HG03135 (cell line): ENCODE measurements at regions not wholly inside any gene's neighbourhood (a gene's known extent, or its start where the extent isn't known, plus 50 kb on each side); places are given as distances from the start of the nearest gene placed in this dataset.

ENCODE experiments used
- ATAC-seq: cut with Tn5 transposase; IDR thresholded peaks from one replicate; pipeline ENCODE4 v1.9.1; 2021; ENCODE audit warnings: mild to moderate bottlenecking, moderate library complexity; ENCODE audit not compliant: unreplicated experiment

DNA sequence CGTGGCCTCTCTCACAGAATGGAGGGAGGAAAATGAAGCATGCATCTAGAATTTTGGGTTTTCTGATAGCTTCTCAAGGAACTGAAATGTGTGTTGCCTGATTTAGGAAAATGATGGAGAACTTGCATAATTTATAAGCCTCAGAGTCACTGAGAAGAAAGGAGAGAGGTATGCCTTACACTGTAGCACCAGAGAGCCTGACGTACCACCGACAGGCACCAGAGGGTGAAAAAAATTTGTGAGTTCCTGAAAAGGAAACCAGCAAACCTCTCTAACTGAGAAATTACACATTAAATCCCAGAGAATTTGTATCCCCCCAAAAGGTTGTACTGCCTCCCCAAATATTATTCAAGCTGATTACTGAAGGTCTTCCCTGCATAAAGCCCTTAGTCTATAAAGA lies 915.3 kb upstream of the SLITRK6 start:
- ATAC-seq: no peak

DNA sequence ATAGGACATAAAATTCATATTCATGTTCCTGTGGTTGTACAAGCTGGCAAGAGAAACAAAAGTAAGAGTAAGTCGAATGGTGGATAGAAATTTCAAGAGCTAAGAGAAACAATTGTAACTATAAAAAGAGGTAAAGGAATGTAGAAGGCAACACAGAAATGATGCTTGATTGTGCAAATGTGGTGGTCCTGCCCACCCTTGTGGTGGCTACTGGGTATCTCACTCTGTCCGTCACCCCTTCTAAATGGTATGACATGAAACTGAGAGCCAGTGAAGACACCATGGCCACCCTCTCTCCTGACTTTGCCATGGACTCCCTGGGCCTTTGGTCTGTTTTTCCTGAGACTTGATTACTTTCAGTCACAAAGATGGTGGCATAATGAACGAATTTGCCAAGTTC lies 925.9 kb upstream of the SLITRK6 start:
- no peak for ATAC-seq

DNA sequence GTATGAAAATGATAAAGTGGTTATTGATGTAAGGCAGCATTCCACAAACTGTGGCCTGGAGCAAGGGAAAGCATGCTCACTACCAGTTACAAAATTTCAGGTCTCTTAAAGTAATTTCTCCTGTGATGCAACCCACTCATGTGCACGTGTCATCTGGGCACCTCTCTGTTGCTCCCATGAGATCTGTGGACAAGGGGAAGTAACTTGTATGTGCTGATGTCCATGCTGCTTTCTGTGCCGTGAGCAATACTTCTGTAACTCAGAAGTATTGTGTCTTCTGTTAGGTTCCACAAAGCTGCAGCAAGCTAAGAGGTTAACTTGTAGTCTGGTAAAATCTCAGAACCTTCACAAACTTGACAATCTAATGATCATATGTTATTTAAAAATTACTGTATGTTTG lies 930.0 kb upstream of the SLITRK6 start:
- ATAC-seq: no peak

DNA sequence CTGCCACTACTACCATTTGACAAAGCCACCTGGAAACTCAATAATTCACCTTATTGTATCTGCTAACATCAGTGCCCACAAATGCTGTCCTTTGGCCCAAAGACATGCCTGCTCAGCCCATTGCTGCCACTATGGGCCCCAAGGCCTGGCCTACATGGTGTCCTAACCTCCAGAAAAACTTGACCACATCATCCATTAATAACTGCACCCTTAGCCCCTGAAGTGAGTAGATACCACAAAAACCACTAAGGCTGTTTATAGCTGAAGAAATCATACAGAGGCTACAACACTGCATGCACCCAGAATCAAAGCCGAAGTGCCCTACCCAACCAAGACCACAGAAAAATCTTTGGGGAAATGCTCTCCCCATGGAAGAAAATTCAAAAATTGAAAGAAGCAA lies 932.8 kb upstream of the SLITRK6 start:
- no peak for ATAC-seq

DNA sequence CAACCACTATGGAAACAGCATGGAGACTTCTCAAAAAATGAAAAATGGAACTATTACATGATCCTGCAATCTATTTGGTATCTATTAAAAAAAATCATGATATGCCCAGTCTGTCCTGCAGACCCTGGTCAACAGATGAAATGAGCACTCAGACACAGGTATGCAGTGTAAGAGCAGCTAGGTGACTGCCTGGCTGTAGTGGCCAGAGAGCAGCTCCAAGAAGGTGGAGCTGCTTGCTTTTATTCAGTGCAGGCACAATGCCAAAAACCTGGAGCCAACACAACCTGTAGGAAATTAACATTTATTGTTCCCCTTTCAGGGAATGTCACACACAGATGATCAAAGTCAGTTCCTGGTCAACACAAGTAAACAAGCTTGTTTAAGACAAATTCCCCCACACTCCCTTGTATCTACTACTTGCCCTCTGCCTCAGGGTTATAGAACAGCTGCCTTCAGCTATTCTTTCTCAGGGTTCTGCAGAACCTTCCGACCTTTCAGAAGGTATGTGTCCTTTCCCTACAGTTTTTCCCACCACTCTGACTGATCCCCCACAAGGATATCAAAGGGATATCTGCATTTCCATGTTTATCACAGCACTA lies 933.7 kb upstream of the SLITRK5 start:
- no peak for ATAC-seq

DNA sequence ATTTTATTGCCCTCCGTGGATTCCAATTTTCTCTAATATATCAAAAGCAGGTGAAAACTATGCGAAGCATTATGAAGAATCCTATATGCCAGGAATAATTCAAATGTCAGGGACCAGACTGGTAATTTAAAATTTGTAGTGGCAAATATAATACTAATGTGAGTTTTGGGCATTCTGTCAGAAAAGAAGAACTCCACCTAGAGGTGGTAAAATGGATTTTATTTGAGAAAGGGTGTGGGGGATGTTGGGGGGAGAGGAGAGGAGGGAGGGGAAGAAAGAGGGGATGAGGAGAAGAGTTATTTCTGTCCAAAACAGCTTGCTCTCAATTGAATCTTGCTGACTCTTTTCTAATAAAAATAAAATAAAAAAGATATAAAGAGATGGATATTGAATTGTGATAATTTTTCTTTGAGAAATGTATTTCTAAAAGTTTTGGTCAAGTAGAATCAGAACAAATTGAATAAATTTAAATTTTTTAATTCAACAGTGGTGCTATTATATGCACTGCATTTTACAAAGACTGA lies 929.3 kb upstream of the SLITRK5 start:
- no peak for ATAC-seq

DNA sequence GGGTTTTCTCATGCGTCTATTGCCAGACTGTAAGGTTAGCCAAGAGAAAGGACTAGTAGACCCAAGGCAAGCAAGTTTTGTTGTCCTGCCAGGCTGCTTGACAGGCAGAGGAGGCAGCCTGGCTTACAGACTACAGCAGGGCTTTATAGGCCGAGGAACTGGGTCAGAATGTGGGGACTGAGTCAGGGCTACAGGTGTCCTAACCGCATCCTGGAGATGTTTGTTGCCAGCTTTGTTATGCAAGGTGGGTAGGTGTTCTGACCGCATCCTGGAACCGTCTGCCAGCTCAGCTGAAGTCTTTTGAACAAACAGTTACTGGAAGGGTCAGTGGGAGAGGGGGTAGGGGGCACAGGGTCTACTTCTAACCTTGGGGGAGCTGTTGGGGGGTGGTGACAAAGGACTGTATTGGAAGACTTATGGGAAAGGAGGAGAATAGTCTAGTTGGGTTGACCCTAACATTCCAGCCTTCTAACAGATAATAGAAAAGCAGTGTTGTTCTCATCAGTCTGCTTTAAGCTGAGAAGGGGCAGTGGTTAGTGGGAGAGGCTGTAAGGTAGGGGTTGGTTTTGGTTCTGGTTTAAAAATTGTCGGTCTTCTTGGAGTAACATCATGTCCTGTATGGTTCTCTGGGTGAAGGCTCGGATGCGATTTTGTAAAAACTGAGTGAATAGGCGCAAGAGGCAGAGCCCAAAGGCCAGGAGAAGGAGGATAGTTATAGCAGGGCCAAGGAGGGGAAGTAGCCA lies 913.8 kb upstream of the SLITRK5 start:
- no peak for ATAC-seq

DNA sequence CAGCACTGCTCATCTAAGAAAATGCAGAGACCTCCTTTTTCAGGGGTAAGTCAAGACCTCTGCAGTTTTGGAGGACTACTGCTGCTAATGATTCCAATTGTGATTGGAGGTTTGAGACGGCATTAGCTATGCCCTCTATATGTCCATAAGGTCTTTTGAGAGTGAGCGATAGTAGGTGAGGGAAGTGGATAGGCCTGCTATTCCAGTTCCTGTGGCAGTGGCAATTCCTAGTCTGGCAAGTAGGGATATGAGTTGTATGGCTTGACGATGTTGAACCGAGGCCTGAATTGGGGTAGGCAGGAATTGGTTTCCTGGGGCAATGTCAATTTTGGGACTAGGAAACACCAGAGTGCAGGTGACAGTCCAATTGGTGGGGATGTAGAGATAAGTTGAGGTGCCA lies 913.1 kb upstream of the SLITRK5 start:
- no peak for ATAC-seq

DNA sequence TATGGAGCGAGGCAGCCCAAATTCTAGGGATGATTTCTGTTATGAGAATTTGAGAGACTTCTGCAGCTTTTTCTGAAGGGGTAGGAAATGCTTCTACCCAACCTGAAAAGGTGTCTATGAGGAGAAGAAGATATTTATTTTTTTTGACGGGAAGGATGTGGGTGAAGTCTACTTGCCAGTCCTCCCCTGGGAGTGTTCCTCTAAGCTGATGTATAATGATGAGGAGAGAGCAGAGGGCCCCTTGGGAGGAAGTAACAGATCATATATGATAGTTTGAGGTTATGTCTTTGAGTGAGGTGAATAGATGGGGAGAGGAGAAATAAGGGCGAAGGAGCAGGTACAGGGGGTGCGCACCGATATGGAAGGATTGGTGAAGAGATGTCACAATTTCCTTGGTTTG lies 910.6 kb upstream of the SLITRK5 start:
- no peak for ATAC-seq

DNA sequence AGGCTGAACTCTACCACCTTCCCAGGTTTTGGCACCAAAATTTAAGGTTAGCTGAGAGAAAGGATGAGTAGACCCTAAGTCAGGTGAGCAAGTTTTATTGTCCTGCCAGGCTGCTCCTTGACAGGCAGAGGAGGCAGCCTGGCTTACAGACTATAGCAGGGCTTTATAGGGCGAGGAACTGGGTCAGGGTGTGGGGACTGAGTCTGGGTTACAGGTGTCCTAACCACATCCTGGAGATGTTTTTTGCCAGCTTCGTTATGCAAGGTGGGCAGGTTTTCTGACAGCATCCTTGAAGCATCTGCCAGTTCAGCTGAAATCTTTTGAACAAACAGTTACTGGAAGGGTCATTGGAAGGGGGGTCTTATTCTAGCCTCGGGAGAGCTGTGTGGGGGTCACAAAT lies 905.7 kb upstream of the SLITRK5 start:
- ATAC-seq: no peak

DNA sequence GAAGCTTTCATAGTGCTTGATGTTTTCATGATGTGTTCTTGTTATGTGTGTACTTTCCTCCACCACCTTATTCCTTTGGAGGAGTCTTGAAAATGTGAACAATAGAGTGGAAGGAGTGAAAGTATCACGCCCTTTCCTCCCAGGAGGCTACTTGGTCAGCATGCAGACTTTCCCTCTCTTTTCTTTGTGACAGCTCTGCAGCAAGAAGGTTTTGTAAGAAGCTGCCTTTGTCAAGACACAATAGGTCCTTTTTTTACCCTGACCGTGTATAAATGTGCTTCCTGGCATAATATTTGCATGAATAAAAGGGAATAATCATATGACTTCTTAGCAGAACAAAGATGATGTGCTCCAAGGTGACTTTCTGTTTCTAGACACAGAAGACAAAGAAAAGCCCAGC lies 882.6 kb upstream of the SLITRK5 start:
- no peak for ATAC-seq

DNA sequence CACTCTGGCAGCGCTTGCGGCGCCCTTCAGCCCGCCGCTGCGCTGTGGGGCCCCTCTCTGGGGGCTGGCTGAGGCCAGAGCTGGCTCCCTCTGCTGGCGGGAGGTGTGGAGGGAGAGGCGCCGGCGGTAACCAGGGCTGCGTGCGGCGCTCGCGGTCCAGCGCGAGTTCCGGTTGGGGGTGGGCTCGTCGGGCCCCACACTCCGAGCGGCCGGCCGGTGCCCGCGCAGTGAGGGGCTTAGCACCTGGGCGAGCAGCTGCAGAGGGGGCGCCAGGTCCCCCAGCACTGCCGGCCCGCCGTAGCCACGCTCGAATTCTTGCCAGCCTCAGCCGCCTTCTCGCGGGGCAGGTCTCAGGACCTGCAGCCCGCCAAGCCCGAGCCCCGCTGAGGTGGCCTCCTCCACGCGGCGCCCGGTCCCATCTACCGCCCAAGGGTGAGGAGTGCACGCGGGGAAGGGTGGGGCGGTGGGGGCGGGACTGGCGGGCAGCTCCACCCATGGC lies 879.0 kb upstream of the SLITRK5 start:
- ATAC-seq: no peak

DNA sequence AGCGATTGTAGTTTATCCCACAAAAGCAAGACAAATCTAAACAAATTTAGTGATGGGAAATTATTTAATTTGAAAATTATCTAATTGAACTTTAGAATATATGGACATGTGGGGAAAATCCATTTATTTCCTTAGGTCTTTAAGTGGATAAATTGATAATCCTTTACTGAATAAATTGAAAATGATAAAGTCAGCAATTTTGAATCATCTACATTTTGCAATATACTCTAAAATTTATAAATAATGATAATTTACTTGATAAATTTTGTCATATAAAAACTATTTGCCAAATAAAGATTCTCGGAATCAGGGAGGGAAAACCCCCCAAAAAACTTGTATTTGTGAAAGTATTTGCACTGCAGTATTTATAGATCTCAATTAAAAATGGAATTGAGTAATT lies 875.3 kb upstream of the SLITRK5 start:
- ATAC-seq: no peak

DNA sequence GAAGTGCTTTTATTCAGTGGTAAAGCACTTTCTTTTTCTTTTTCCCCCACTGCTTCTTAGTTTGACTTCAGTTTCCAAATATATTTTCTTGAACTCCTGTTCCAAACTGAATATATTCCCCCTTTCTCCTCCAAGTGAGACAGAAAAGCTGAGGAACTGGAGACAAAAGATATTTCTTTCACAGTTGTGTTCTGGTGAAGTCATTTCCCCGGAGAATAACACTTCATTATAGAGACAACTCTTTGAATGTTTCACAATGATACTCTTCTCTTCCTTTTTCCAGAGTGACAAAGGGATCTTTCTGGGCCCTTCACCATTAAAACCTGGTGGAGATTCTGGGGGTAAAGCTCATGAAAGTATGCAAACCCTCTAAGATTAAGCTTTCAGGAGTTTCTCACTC lies 860.8 kb upstream of the SLITRK5 start:
- no peak for ATAC-seq

DNA sequence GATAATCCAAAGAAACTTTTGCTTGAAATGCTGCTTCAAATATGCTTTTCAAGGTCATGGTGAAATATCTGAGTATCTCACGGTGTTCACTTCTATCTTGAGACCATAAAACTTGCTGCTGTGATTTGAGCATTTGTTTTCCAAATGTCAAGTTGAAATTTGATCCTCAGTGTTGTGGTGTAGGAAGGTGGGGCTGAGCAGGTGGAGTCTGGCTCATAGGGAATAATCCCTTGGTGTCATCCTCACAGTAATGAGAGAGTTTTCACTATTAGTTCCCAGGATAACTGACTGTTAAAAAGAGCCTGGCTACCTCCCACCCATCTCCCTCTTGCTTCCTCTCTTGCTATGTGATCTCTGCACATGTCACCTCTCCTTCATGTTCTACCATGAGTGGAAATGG lies 858.0 kb upstream of the SLITRK5 start:
- ATAC-seq: no peak

DNA sequence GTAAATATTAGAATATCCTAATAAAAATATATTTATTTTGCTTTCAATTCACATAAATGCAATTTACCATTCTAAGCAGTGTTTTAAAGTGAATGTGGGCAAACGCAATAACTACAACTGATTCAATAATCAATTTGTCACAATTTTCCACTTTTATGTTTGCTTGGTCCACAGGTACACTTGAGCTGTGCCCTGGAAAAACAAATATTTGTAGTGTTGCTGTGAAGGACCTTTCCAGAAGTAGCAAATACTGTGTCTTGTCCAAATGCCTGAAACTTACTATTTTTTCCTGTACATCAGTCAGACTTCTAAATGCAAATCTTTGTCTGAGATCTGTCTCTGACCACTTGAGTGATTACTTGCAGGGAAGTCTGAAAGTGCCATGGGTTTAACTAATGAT lies 845.8 kb upstream of the SLITRK5 start:
- no peak for ATAC-seq

DNA sequence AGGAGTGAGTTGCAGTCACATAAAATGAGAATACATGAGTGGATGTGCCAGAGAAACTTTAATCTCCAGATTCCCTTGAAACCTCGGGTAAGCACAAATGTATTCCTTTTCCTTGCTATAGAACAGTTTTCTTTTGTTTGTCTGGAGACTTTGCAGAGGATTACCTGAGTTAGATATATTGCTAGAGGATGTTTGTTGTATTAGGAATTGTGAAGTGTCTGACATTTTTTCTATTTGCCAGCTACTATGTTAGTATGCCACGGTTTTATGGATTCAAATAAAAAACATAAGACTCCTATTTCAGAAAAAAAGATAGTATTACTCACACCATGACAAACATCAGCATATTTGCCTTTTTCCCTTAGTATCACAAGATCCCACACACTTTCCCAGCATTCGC lies 844.9 kb upstream of the SLITRK5 start:
- no peak for ATAC-seq

DNA sequence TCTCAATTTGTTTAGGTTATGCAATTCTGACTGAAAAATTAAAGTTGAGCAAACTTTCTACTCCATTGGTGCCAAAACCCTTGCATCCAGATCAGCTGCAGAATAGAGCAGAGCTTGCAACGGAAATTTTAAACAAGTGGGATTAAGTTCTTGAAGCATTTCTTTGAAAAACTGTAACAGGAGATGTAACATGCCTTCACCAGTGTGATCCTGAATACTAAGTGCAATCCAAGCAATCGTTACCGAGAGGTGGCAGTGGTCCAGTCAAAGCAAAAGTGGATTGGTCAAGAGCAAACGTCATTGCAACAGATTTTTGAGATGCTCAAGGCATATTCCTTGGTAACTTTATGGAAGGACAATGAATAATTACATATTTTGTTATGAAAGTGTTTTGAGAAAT lies 841.1 kb upstream of the SLITRK5 start:
- no peak for ATAC-seq

DNA sequence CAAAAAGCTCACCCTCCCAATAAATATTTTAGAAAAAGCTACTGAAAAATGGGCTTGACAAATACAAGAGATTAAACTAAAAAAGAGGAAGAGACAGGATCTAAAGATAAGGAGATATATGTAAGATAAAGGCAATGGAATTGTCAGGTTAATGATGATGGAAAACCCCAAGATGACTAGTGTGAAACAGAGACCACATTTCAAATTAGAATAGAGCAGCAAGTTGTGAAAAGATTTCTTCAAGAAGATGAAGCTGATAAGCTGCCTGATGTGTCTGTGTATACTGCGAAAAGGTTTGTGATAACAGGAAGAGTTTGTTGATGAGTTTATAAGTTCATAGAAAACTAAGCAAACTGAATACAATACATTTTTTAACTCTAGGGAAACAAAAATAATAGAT lies 840.1 kb upstream of the SLITRK5 start:
- ATAC-seq: no peak

DNA sequence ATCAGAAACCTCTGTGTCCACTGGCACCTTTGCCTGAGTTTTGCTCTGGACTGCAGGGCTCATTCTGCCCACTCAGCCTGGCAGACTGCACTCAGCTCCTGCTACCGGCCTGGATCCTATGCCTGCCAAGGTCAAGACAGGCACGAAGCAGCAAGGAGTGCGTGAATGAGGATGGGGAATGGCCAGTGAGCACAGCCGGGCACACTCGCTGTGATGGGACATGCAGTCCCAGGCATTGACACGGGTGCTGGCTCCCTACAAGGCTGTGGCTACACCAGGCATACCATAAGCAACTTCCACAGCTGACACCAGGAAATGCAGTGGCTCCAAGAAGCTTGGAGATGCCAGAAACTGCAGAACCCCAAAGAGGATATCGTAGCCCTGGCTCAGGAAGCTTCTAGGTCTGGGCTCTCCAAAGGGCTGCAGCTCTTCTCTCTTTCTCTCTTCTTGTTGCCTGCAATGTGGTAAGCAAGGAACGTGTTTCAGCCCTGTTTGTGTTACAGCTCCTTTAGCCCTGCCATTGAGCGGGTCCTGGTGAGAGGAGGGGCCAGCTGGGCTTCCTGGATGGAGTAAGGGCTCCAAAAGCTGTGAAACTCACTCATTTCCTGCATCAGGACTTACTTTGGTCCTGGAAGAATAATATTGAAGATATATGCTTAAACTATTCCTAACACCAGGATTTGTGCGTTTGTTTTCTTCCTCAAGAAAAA lies 832.6 kb upstream of the SLITRK5 start:
- no peak for ATAC-seq

DNA sequence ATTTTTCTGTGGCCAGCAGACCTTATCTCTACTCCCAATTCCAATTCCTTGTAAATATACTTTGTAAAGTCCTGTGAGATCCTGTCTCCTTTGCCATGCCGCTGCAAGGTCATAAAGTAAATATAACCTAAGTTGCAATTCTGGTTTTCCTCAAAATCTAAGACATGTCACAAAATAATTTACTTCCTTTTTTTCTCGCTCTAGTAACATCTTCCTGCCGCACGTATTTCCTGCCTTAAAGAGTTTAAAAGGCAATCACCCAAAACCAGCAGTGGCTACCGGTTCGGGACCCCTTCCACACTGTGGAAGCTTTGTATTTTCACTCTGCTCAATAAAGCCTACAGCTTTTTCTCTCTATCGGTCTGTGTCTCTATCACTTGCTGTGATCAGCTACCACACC lies 832.0 kb upstream of the SLITRK5 start:
- ATAC-seq: no peak
